ENCODE measurements at regions not wholly inside any gene's neighbourhood (a gene's known extent, or its start where the extent isn't known, plus 50 kb on each side); places are given as distances from the start of the nearest gene placed in this dataset.

DNA sequence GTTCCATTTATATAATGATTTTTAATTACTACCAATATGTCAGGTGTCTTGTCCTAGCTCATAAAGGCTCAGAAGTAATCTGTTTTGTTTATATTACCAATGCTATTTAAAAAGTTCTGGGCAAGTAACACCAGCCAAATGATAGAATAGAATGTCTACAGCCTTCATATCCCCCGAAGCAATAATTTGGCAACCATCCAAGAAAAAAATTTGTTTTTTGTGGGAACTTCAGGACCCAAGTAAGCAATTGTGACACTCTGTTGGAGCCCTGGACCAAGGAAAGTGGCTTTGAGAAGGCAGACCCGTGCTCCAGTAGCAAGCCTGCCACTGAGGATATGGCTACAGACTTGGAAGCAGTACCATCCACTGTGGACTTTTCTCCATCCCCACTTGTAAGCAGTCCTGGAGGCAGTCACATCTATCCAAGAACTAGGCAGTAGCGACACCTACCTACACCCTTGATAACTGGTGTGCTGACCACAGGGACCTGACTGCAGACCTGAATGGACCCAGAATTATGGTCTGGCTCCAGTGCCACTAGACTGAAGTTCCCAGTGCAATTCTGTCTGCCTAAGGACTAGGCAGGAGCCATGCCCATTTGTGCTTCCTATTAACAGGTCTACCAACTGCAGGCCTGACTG, 870.7 kb upstream of the ADGRL2 start:
- H3K4me1 Mint-ChIP-seq (ENCODE audit: unreplicated experiment): no peaks in the 10 kb centered on the region
- no peak overlapping the region for H3K27ac Mint-ChIP-seq (ENCODE audit: unreplicated experiment)
- H3K4me3 Mint-ChIP-seq (ENCODE audit: unreplicated experiment): no peak overlapping the region
- peaks cover 25% of the 10 kb centered on the region for H3K9me3 Mint-ChIP-seq (ENCODE audit: unreplicated experiment)
- H3K36me3 Mint-ChIP-seq (ENCODE audit: unreplicated experiment): peaks cover 13% of the 10 kb centered on the region
- H3K27me3 Mint-ChIP-seq (ENCODE audit: unreplicated experiment): no peaks in the 10 kb centered on the region
- DNase-seq (ENCODE audit: extremely low spot score, unreplicated experiment): no peak
- TF ChIP-seq, protein P1, sequence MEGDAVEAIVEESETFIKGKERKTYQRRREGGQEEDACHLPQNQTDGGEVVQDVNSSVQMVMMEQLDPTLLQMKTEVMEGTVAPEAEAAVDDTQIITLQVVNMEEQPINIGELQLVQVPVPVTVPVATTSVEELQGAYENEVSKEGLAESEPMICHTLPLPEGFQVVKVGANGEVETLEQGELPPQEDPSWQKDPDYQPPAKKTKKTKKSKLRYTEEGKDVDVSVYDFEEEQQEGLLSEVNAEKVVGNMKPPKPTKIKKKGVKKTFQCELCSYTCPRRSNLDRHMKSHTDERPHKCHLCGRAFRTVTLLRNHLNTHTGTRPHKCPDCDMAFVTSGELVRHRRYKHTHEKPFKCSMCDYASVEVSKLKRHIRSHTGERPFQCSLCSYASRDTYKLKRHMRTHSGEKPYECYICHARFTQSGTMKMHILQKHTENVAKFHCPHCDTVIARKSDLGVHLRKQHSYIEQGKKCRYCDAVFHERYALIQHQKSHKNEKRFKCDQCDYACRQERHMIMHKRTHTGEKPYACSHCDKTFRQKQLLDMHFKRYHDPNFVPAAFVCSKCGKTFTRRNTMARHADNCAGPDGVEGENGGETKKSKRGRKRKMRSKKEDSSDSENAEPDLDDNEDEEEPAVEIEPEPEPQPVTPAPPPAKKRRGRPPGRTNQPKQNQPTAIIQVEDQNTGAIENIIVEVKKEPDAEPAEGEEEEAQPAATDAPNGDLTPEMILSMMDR (IDR thresholded peaks at IDR 0.05): no peak

DNA sequence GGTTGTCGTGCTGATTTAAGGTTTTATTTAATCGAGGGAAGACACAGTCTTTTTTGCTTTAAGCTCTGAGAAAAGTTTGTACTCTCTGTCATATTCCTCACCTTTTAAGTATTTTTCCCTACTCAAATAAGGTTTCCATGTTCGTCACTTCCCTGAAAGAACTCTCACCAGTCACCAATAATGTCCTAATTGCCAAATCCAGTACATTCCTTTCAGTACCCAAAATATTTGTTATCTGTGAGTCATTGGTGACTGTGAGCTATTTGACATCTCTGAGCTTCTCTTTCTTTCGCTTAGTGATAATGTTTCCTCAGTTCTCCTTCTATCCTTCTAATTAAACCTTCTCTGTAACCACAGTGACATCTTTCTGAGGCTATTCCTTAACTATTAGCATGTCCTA, 874.2 kb upstream of the ADGRL2 start:
- Mint-ChIP-seq H3K27ac (ENCODE audit: unreplicated experiment) (no peak overlapping the region), H3K36me3 (ENCODE audit: unreplicated experiment) (peaks cover 9% of the 10 kb centered on the region), H3K4me3 (ENCODE audit: unreplicated experiment) (no peak overlapping the region), H3K27me3 (ENCODE audit: unreplicated experiment) (no peaks in the 10 kb centered on the region), H3K4me1 (ENCODE audit: unreplicated experiment) (no peaks in the 10 kb centered on the region), H3K9me3 (ENCODE audit: unreplicated experiment) (peaks cover 15% of the 10 kb centered on the region)
- TF ChIP-seq, protein P1 (IDR thresholded peaks at IDR 0.05): no peak
- DNase-seq (ENCODE audit: extremely low spot score, unreplicated experiment): no peak

DNA sequence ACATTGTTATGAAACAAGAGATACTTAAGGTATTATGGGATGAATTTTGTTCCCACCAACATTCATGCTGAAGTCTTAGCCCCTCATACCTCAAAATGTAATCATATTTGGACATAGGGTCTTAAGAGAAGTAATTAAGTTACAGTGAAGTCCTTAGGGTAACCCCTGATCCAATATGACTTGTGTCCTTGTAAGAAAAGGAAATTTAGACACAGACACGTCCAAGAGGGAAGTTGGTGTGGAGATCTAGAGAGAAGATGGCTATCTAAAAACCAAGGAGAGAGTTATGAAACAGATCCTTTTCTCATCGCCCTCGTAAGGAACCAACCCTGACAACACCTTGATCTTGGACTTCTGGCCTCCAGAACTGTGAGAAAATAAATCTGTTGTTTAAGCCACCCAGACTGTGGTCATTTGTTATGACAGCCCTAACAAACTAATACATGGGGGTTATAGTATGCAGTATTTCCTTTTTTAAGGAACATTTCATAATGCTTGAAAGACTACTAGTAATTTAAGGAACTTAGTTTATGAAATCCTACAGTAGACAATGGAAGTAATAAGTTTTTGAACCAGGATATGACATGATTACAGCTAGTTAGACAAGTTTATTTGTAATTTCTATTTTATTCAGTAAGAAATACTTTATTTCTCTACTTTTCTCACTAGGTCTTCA, 875.5 kb upstream of the ADGRL2 start:
- no peaks in the 10 kb centered on the region for H3K27me3 Mint-ChIP-seq (ENCODE audit: unreplicated experiment)
- H3K9me3 Mint-ChIP-seq (ENCODE audit: unreplicated experiment): peaks cover 4% of the 10 kb centered on the region
- no peaks in the 10 kb centered on the region for H3K36me3 Mint-ChIP-seq (ENCODE audit: unreplicated experiment)
- no peak for DNase-seq (ENCODE audit: extremely low spot score, unreplicated experiment)
- no peaks in the 10 kb centered on the region for H3K4me1 Mint-ChIP-seq (ENCODE audit: unreplicated experiment)
- H3K4me3 Mint-ChIP-seq (ENCODE audit: unreplicated experiment): no peak overlapping the region
- no peak overlapping the region for H3K27ac Mint-ChIP-seq (ENCODE audit: unreplicated experiment)
- TF ChIP-seq, protein P1 (IDR thresholded peaks at IDR 0.05): no peak

DNA sequence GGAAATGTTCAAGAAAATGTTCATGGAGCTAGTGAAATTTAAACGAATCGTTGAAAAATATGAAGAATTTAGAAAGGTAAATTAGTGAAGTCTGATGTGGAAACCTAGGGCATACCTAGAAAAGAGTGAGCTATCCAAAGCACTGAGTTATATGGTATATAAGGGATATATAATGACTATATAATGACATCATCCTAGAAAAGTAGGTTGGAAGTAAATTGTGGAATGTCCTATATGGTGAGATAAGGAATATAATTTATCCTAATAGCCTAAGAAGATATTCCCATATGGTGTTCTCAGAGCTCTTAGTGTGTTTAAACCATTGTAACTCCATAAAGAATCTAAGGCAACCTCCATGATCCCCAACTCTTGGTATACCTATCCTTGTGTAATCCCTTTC, 876.4 kb upstream of the ADGRL2 start:
- Mint-ChIP-seq H3K9me3 (ENCODE audit: unreplicated experiment) (peaks cover 4% of the 10 kb centered on the region), H3K36me3 (ENCODE audit: unreplicated experiment) (no peaks in the 10 kb centered on the region), H3K4me1 (ENCODE audit: unreplicated experiment) (no peaks in the 10 kb centered on the region), H3K4me3 (ENCODE audit: unreplicated experiment) (no peak overlapping the region), H3K27me3 (ENCODE audit: unreplicated experiment) (no peaks in the 10 kb centered on the region), H3K27ac (ENCODE audit: unreplicated experiment) (no peak overlapping the region)
- TF ChIP-seq, protein P1 (IDR thresholded peaks at IDR 0.05): no peak
- DNase-seq (ENCODE audit: extremely low spot score, unreplicated experiment): no peak

DNA sequence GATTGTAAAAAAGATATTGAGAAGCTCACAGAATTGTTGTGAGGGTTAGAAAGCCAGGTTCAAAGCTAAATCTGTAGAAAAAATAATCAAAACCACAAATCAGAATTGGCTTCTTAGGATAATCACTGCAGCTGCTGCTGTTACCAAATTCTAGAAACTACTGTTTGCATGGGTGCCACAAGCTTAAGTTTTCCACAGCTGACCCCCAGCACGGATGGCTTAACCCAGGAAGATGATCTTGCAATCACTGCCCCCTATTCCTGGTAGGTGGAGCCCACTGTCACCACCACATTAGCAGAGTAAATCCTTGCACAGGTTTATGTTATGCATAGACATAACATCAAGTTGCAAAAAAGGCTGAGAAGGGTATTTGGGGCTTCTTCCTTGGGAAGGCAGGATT, 877.8 kb upstream of the ADGRL2 start:
- H3K27ac Mint-ChIP-seq (ENCODE audit: unreplicated experiment): no peak overlapping the region
- H3K4me1 Mint-ChIP-seq (ENCODE audit: unreplicated experiment): peaks cover 7% of the 10 kb centered on the region
- no peaks in the 10 kb centered on the region for H3K27me3 Mint-ChIP-seq (ENCODE audit: unreplicated experiment)
- no peak for DNase-seq (ENCODE audit: extremely low spot score, unreplicated experiment)
- no peaks in the 10 kb centered on the region for H3K36me3 Mint-ChIP-seq (ENCODE audit: unreplicated experiment)
- TF ChIP-seq, protein P1 (IDR thresholded peaks at IDR 0.05): no peak
- peaks cover under 1% of the 10 kb centered on the region for H3K9me3 Mint-ChIP-seq (ENCODE audit: unreplicated experiment)
- no peak overlapping the region for H3K4me3 Mint-ChIP-seq (ENCODE audit: unreplicated experiment)
